Mesenchymal stem cell (in vitro differentiated cells and primary cell): ENCODE measurements at regions not wholly inside any gene's neighbourhood (a gene's known extent, or its start where the extent isn't known, plus 50 kb on each side); places are given as distances from the start of the nearest gene placed in this dataset.

Experiments
- DNase-seq: peaks from one replicate; pipeline ENCODE4 v3.0.0-alpha.2; 2013
- H2AFZ ChIP-seq: one replicate; pipeline ENCODE4 v1.6.1; 2013; ENCODE audit warnings: low read depth, mild to moderate bottlenecking, control low read depth, inconsistent platforms, low read length, moderate library complexity
- H2AK5ac ChIP-seq: 2 replicates; pipeline ENCODE4 v1.6.1; 2013; ENCODE audit warnings: low read length, moderate library complexity, mild to moderate bottlenecking, inconsistent platforms; ENCODE audit not compliant: severe bottlenecking
- H2BK120ac ChIP-seq: one replicate; pipeline ENCODE4 v1.6.1; 2013; ENCODE audit warnings: low read depth, mild to moderate bottlenecking, inconsistent platforms, low read length, moderate library complexity
- H2BK12ac ChIP-seq, 2 experiments: one replicate each; pipeline ENCODE4 v1.6.1; 2013; ENCODE audit warnings: inconsistent platforms in 2 of 2, low read length in 2 of 2, mild to moderate bottlenecking in 2 of 2, moderate library complexity in 2 of 2, control low read depth in 1 of 2
- H2BK15ac ChIP-seq: one replicate; pipeline ENCODE4 v1.6.1; 2013; ENCODE audit warnings: mild to moderate bottlenecking, low read depth, inconsistent platforms; ENCODE audit not compliant: poor library complexity, severe bottlenecking
- H2BK5ac ChIP-seq: 2 replicates; pipeline ENCODE4 v1.6.1; 2013; ENCODE audit warnings: low read depth, mild to moderate bottlenecking, low read length, control low read depth, inconsistent platforms; ENCODE audit not compliant: poor library complexity, severe bottlenecking
- H3K14ac ChIP-seq, 2 experiments: one replicate each; pipeline ENCODE4 v1.6.1; 2013; ENCODE audit warnings: inconsistent platforms in 2 of 2, low read length in 2 of 2, control low read depth in 1 of 2, mild to moderate bottlenecking in 1 of 2, moderate library complexity in 1 of 2
- H3K18ac ChIP-seq, 2 experiments: one replicate each; pipeline ENCODE4 v1.6.1; 2013; ENCODE audit warnings: inconsistent platforms in 2 of 2, low read length in 2 of 2, control low read depth in 1 of 2, low read depth in 1 of 2, mild to moderate bottlenecking in 1 of 2
- H3K23ac ChIP-seq, 2 experiments: one replicate each; pipeline ENCODE4 v1.6.1; 2013; ENCODE audit warnings: inconsistent platforms in 2 of 2, low read length in 2 of 2, mild to moderate bottlenecking in 2 of 2, moderate library complexity in 2 of 2, control low read depth in 1 of 2
- H3K27ac ChIP-seq: 2 replicates; pipeline ENCODE4 v1.5.1; 2013; ENCODE audit warnings: mild to moderate bottlenecking, moderate library complexity, low read length, control low read depth, inconsistent platforms; ENCODE audit not compliant: poor library complexity, severe bottlenecking
- H3K27me3 ChIP-seq, 2 experiments: 2 replicates each; pipeline versions ENCODE4 v1.6.1 to v1.7.0; 2013; ENCODE audit warnings: low read length in 2 of 2, mild to moderate bottlenecking in 2 of 2, moderate library complexity in 2 of 2, control low read depth in 1 of 2, inconsistent platforms in 1 of 2; ENCODE audit not compliant: control insufficient read depth in 1 of 2, insufficient read depth in 1 of 2
- H3K36me3 ChIP-seq, 2 experiments: 2 replicates each; pipeline versions ENCODE4 v1.6.1 to v1.7.0; 2013; ENCODE audit warnings: low read length in 2 of 2, control low read depth in 1 of 2, inconsistent platforms in 1 of 2, low read depth in 1 of 2, mild to moderate bottlenecking in 1 of 2; ENCODE audit not compliant: insufficient read depth in 2 of 2, control insufficient read depth in 1 of 2
- H3K4ac ChIP-seq, 2 experiments: one replicate each; pipeline ENCODE4 v1.6.1; 2013; ENCODE audit warnings: inconsistent platforms in 2 of 2, low read length in 2 of 2, mild to moderate bottlenecking in 2 of 2, moderate library complexity in 2 of 2, control low read depth in 1 of 2, low read depth in 1 of 2
- H3K4me1 ChIP-seq: 2 replicates; pipeline ENCODE4 v1.6.1; 2013; ENCODE audit warnings: low read depth, low read length, control low read depth; ENCODE audit not compliant: control insufficient read depth, insufficient read depth
- H3K4me2 ChIP-seq: 2 replicates; pipeline ENCODE4 v1.6.1; 2013; ENCODE audit warnings: low read length, mild to moderate bottlenecking, inconsistent platforms; ENCODE audit not compliant: poor library complexity, severe bottlenecking
- H3K4me3 ChIP-seq, 2 experiments: 2 replicates each; pipeline versions ENCODE4 v1.5.1 to v1.7.0; 2013; ENCODE audit warnings: low read length in 2 of 2, mild to moderate bottlenecking in 2 of 2, control low read depth in 1 of 2, low read depth in 1 of 2; ENCODE audit not compliant: insufficient read depth in 1 of 2
- H3K79me1 ChIP-seq: replicated peaks from 2 replicates; pipeline ENCODE4 v1.6.1; 2013; ENCODE audit warnings: mild to moderate bottlenecking, control low read depth, low read length, inconsistent platforms; ENCODE audit not compliant: poor library complexity, severe bottlenecking
- H3K9ac ChIP-seq: 2 replicates; pipeline ENCODE4 v1.7.0; 2013; ENCODE audit warnings: mild to moderate bottlenecking, low read length, moderate library complexity
- H3K9me3 ChIP-seq: 2 replicates; pipeline ENCODE4 v1.7.0; 2013; ENCODE audit warnings: mild to moderate bottlenecking, low read length; ENCODE audit not compliant: control insufficient read depth
- H4K8ac ChIP-seq: one replicate; pipeline ENCODE4 v1.6.1; 2013; ENCODE audit warnings: inconsistent platforms, mild to moderate bottlenecking, low read length, moderate library complexity
- H4K91ac ChIP-seq: one replicate; pipeline ENCODE4 v1.6.1; 2013; ENCODE audit warnings: mild to moderate bottlenecking, low read length, inconsistent platforms
- WGBS: methylation state at CpG from one replicate; pipeline ENCODE4 v1.1.7; 2013; ENCODE audit warnings: mixed read lengths; 5-methylcytosine and 5-hydroxymethylcytosine counted together

- Histone ChIP-seq H2BK12ac (no peak overlapping the region), H3K9ac (no peak overlapping the region), H3K23ac (no peak overlapping the region), H3K36me3 (no peaks in the 10 kb centered on the region), H2BK5ac (no peak overlapping the region), H2AFZ (no peak overlapping the region), H3K4me1 (no peaks in the 10 kb centered on the region), H4K91ac (no peak overlapping the region), H3K9me3 (no peaks in the 10 kb centered on the region), H2BK120ac (no peak overlapping the region), H3K79me1 (no peaks in the 10 kb centered on the region), H3K27me3 (no peaks in the 10 kb centered on the region), H3K4me2 (no peak overlapping the region), H4K8ac (no peak overlapping the region), H3K4me3 (no peak overlapping the region), H2AK5ac (no peak overlapping the region), H3K4ac (no peak overlapping the region), H3K27ac (no peak overlapping the region), H2BK15ac (no peak overlapping the region), H3K18ac (no peak overlapping the region), H3K14ac (no peak overlapping the region)
- 85% methylated on average over 12 of the region's 12 CpGs for WGBS
- DNase-seq: no peak
Observed at GRCh38 chr22:49018601-49019000, 809.1 kb downstream of the BRD1 start.

GRCh38 chr22:49017482-49018329 is 810.0 kb downstream of the BRD1 start:
- H3K23ac ChIP-seq: no peak overlapping the region
- no peaks in the 10 kb centered on the region for H3K79me1 ChIP-seq
- no peak overlapping the region for H3K27ac ChIP-seq
- DNase-seq: no peak
- no peak overlapping the region for H2AK5ac ChIP-seq
- H2BK12ac ChIP-seq: no peak overlapping the region
- no peaks in the 10 kb centered on the region for H3K36me3 ChIP-seq
- no peak overlapping the region for H3K4me3 ChIP-seq
- no peak overlapping the region for H2BK5ac ChIP-seq
- no peak overlapping the region for H2BK15ac ChIP-seq
- H3K18ac ChIP-seq: no peak overlapping the region
- no peak overlapping the region for H2AFZ ChIP-seq
- no peak overlapping the region for H3K14ac ChIP-seq
- H3K27me3 ChIP-seq: no peaks in the 10 kb centered on the region
- no peaks in the 10 kb centered on the region for H3K4me1 ChIP-seq
- no peaks in the 10 kb centered on the region for H3K9me3 ChIP-seq
- H4K91ac ChIP-seq: no peak overlapping the region
- 70% methylated on average over 18 of the region's 21 CpGs for WGBS
- H2BK120ac ChIP-seq: no peak overlapping the region
- no peak overlapping the region for H3K4me2 ChIP-seq
- H3K9ac ChIP-seq: no peak overlapping the region
- H3K4ac ChIP-seq: no peak overlapping the region
- no peak overlapping the region for H4K8ac ChIP-seq

GRCh38 chr22:49016909-49017481 is 810.7 kb downstream of the BRD1 start:
- Histone ChIP-seq H3K79me1 (no peaks in the 10 kb centered on the region), H3K4me2 (no peak overlapping the region), H3K4ac (no peak overlapping the region), H3K27me3 (no peaks in the 10 kb centered on the region), H2BK120ac (no peak overlapping the region), H3K23ac (no peak overlapping the region), H4K91ac (no peak overlapping the region), H4K8ac (no peak overlapping the region), H2AFZ (no peak overlapping the region), H3K9ac (no peak overlapping the region), H3K9me3 (no peaks in the 10 kb centered on the region), H2BK15ac (no peak overlapping the region), H2BK5ac (no peak overlapping the region), H3K27ac (no peak overlapping the region), H2AK5ac (no peak overlapping the region), H3K36me3 (no peaks in the 10 kb centered on the region), H3K14ac (no peak overlapping the region), H3K18ac (no peak overlapping the region), H3K4me1 (no peaks in the 10 kb centered on the region), H3K4me3 (no peak overlapping the region), H2BK12ac (no peak overlapping the region)
- WGBS: 70% methylated on average over 16 of the region's 16 CpGs
- no peak for DNase-seq

GRCh38 chr22:49015993-49016908 is 811.4 kb downstream of the BRD1 start:
- no peak for DNase-seq
- Histone ChIP-seq H4K8ac (no peak overlapping the region), H2AFZ (no peak overlapping the region), H3K4me2 (no peak overlapping the region), H3K4ac (no peak overlapping the region), H2BK12ac (no peak overlapping the region), H2AK5ac (no peak overlapping the region), H3K36me3 (no peaks in the 10 kb centered on the region), H3K14ac (no peak overlapping the region), H3K9ac (no peak overlapping the region), H4K91ac (no peak overlapping the region), H3K4me1 (no peaks in the 10 kb centered on the region), H3K23ac (no peak overlapping the region), H3K18ac (no peak overlapping the region), H3K27me3 (no peaks in the 10 kb centered on the region), H3K4me3 (no peak overlapping the region), H2BK120ac (no peak overlapping the region), H2BK5ac (no peak overlapping the region), H3K9me3 (no peaks in the 10 kb centered on the region), H3K79me1 (no peaks in the 10 kb centered on the region), H3K27ac (no peak overlapping the region), H2BK15ac (no peak overlapping the region)
- 90% methylated on average over 26 of the region's 26 CpGs for WGBS
